ENCODE measurements at regions not wholly inside any gene's neighbourhood (a gene's known extent, or its start where the extent isn't known, plus 50 kb on each side); places are given as distances from the start of the nearest gene placed in this dataset.

GRCh38 chr3:43960448-43960840, 269.7 kb downstream of the ABHD5 start:
- ATAC-seq = no peak

DNA sequence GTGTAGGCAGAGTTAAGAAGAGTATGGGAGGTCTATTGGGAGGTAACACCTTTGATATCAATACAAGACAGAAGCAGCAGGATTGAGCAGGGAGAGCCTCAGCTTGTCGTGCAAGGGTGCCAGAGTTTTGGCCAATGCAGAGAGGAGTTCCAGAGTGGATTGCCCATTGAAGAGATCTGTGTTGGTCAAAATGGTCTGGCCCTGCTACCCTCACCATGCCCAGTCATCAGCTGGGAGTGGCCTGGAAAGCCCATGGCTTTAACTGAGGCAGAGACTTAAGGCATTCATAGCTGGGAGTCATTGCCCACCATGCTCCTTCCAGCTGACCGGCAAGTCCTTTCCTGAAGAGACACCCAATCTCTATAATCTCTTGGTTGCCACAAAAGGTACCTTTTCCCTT, 271.3 kb downstream of the ABHD5 start:
- POLR2A ChIA-PET = no interaction called here

More at GRCh38 chr3:43960448-43960840, 269.7 kb downstream of the ABHD5 start:
- Histone ChIP-seq H3K27me3 (ENCODE audit: control insufficient read depth, insufficient read depth, low read length) (no peaks in the 10 kb centered on the region; the same call in 1 of the 2 replicates), H3K9me3 (ENCODE audit: control insufficient read depth, insufficient read depth, low read depth, low read length) (no peaks in the 10 kb centered on the region), H3K27ac (ENCODE audit: low read length) (no peak overlapping the region), H3K4me1 (ENCODE audit: control insufficient read depth, insufficient read depth, low read length) (no peaks in the 10 kb centered on the region), H3K36me3 (ENCODE audit: control insufficient read depth, insufficient read depth, low read length) (no peaks in the 10 kb centered on the region; the same call in 1 of the 2 replicates), H3K4me3 (ENCODE audit: low read depth in 2 of 2, low read length in 2 of 2) (no peak overlapping the region)
- TF ChIP-seq POLR2AphosphoS5 (IDR thresholded peaks at IDR 0.05; ENCODE audit: low read depth, low read length) (no peak), SIN3A (IDR thresholded peaks at IDR 0.05; ENCODE audit: borderline replicate concordance, insufficient read depth, low read depth, low read length) (no peak)
- TF ChIP-seq, protein P1, sequence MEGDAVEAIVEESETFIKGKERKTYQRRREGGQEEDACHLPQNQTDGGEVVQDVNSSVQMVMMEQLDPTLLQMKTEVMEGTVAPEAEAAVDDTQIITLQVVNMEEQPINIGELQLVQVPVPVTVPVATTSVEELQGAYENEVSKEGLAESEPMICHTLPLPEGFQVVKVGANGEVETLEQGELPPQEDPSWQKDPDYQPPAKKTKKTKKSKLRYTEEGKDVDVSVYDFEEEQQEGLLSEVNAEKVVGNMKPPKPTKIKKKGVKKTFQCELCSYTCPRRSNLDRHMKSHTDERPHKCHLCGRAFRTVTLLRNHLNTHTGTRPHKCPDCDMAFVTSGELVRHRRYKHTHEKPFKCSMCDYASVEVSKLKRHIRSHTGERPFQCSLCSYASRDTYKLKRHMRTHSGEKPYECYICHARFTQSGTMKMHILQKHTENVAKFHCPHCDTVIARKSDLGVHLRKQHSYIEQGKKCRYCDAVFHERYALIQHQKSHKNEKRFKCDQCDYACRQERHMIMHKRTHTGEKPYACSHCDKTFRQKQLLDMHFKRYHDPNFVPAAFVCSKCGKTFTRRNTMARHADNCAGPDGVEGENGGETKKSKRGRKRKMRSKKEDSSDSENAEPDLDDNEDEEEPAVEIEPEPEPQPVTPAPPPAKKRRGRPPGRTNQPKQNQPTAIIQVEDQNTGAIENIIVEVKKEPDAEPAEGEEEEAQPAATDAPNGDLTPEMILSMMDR (IDR thresholded peaks at IDR 0.05) = no peak
- POLR2A ChIA-PET = no interaction called here
- DNase-seq (ENCODE audit: low read depth, low spot score) = no peak
- BruUV-seq (replicated peaks) = no TSS peak
- CTCF ChIA-PET = no interaction called here
- intact Hi-C loops (cut with micrococcal nuclease; ENCODE audit: unreplicated experiment) = no loop called here
- in situ Hi-C loops (cut with HindIII; ENCODE audit: low pct_unique_long_range_greater_than_20kb, low sequenced_read_pairs) = no loop called here

GRCh38 chr3:43963208-43963607, 272.5 kb downstream of the ABHD5 start:
- Histone ChIP-seq H3K36me3 (ENCODE audit: control insufficient read depth, insufficient read depth, low read length) (no peaks in the 10 kb centered on the region), H3K27me3 (ENCODE audit: control insufficient read depth, insufficient read depth, low read length) (no peaks in the 10 kb centered on the region; the same call in 1 of the 2 replicates), H3K27ac (ENCODE audit: low read length) (no peak overlapping the region), H3K4me1 (ENCODE audit: control insufficient read depth, insufficient read depth, low read length) (no peaks in the 10 kb centered on the region), H3K9me3 (ENCODE audit: control insufficient read depth, insufficient read depth, low read depth, low read length) (no peaks in the 10 kb centered on the region), H3K4me3 (ENCODE audit: low read depth in 2 of 2, low read length in 2 of 2) (no peak overlapping the region)
- intact Hi-C loops (cut with micrococcal nuclease; ENCODE audit: unreplicated experiment) (no loop called here), in situ Hi-C loops (cut with HindIII; ENCODE audit: low pct_unique_long_range_greater_than_20kb, low sequenced_read_pairs) (no loop called here)
- CTCF ChIA-PET = no interaction called here
- DNase-seq (ENCODE audit: low read depth, low spot score) = no peak
- ATAC-seq = no peak
- TF ChIP-seq, protein P2, sequence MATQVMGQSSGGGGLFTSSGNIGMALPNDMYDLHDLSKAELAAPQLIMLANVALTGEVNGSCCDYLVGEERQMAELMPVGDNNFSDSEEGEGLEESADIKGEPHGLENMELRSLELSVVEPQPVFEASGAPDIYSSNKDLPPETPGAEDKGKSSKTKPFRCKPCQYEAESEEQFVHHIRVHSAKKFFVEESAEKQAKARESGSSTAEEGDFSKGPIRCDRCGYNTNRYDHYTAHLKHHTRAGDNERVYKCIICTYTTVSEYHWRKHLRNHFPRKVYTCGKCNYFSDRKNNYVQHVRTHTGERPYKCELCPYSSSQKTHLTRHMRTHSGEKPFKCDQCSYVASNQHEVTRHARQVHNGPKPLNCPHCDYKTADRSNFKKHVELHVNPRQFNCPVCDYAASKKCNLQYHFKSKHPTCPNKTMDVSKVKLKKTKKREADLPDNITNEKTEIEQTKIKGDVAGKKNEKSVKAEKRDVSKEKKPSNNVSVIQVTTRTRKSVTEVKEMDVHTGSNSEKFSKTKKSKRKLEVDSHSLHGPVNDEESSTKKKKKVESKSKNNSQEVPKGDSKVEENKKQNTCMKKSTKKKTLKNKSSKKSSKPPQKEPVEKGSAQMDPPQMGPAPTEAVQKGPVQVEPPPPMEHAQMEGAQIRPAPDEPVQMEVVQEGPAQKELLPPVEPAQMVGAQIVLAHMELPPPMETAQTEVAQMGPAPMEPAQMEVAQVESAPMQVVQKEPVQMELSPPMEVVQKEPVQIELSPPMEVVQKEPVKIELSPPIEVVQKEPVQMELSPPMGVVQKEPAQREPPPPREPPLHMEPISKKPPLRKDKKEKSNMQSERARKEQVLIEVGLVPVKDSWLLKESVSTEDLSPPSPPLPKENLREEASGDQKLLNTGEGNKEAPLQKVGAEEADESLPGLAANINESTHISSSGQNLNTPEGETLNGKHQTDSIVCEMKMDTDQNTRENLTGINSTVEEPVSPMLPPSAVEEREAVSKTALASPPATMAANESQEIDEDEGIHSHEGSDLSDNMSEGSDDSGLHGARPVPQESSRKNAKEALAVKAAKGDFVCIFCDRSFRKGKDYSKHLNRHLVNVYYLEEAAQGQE (IDR thresholded peaks at IDR 0.05; ENCODE audit: insufficient read depth in 1 of 2, low read depth in 2 of 2, low read length in 1 of 2) = no peak
- TF ChIP-seq POLR2AphosphoS5 (IDR thresholded peaks at IDR 0.05; ENCODE audit: low read depth, low read length) (no peak), TCF7L2 (IDR thresholded peaks at IDR 0.05; ENCODE audit: low read depth, low read length) (no peak), SIN3A (IDR thresholded peaks at IDR 0.05; ENCODE audit: borderline replicate concordance, insufficient read depth, low read depth, low read length) (no peak)
- TF ChIP-seq, protein P1 (IDR thresholded peaks at IDR 0.05) = no peak
- no TSS peak for BruUV-seq (replicated peaks)
- POLR2A ChIA-PET = no interaction called here

More for the DNA sequence above, 271.3 kb downstream of the ABHD5 start:
- CTCF ChIA-PET = no interaction called here
- Histone ChIP-seq H3K9me3 (ENCODE audit: control insufficient read depth, insufficient read depth, low read depth, low read length) (no peaks in the 10 kb centered on the region), H3K27ac (ENCODE audit: low read length) (no peak overlapping the region), H3K36me3 (ENCODE audit: control insufficient read depth, insufficient read depth, low read length) (no peaks in the 10 kb centered on the region; the same call in 1 of the 2 replicates), H3K27me3 (ENCODE audit: control insufficient read depth, insufficient read depth, low read length) (no peaks in the 10 kb centered on the region; the same call in 1 of the 2 replicates), H3K4me3 (ENCODE audit: low read depth in 2 of 2, low read length in 2 of 2) (no peak overlapping the region), H3K4me1 (ENCODE audit: control insufficient read depth, insufficient read depth, low read length) (no peaks in the 10 kb centered on the region)
- TF ChIP-seq POLR2AphosphoS5 (IDR thresholded peaks at IDR 0.05; ENCODE audit: low read depth, low read length) (no peak), SIN3A (IDR thresholded peaks at IDR 0.05; ENCODE audit: borderline replicate concordance, insufficient read depth, low read depth, low read length) (no peak)
- ATAC-seq (no peak), DNase-seq (ENCODE audit: low read depth, low spot score) (no peak)
- in situ Hi-C loops (cut with HindIII; ENCODE audit: low pct_unique_long_range_greater_than_20kb, low sequenced_read_pairs) (no loop called here), intact Hi-C loops (cut with micrococcal nuclease; ENCODE audit: unreplicated experiment) (no loop called here)
- BruUV-seq (replicated peaks) = no TSS peak

All from Panc1 (cell line).